ENCODE measurements at regions not wholly inside any gene's neighbourhood (a gene's known extent, or its start where the extent isn't known, plus 50 kb on each side); places are given as distances from the start of the nearest gene placed in this dataset.

DNA sequence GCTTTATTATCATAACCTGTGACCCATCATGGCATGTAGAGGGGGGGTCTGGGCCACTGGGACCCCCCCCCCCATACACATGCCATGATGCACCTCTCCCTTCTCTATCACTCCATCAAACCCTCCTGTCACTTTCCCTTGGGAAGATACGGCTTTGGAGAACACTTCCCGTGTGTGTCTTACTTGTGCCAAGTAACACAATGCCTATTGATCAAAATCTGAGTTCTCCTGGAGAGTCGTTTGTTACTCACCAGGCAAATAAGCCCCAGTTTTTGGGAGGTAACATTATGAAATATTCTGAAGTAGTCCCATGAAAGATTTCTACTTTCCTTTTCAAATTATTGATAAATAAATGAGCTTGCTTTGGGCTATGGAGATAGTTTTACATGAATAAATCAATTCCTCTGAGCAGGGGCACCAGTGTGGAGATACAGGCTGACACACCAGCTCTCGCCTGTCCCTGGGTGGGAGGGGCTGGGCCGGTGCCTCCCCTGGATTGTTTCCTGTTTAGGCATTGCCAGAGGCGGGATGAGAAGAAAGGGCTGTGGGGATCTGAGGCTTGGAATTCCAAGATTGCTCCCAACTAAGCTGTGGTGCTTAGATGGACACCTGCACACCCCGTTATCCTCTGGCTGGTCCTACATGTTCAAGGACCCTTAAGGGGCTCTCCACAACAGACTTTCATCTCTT, 63.2 kb upstream of the WWC2 start:
- H3K9me3 ChIP-seq (replicated peaks; ENCODE audit: control insufficient read depth, insufficient read depth, low read depth, low read length): no peaks in the 10 kb centered on the region
- in situ Hi-C loops (cut with MboI): no loop called here
- H3K9ac ChIP-seq (ENCODE audit: insufficient read depth in 1 of 2, low read depth in 2 of 2, low read length in 2 of 2): peak overlapping the region in 1 of 2 experiments; percentile 26; a peak in 1 of 4 replicates
- TF ChIP-seq, protein P1, sequence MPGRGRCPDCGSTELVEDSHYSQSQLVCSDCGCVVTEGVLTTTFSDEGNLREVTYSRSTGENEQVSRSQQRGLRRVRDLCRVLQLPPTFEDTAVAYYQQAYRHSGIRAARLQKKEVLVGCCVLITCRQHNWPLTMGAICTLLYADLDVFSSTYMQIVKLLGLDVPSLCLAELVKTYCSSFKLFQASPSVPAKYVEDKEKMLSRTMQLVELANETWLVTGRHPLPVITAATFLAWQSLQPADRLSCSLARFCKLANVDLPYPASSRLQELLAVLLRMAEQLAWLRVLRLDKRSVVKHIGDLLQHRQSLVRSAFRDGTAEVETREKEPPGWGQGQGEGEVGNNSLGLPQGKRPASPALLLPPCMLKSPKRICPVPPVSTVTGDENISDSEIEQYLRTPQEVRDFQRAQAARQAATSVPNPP (IDR thresholded peaks at IDR 0.05; ENCODE audit: borderline replicate concordance, insufficient read depth, insufficient read length): no peak
- TF ChIP-seq MTA2 (IDR thresholded peaks at IDR 0.05; ENCODE audit: low read depth): no peak
- no peak for TF ChIP-seq FOSL1 (tag; conservative IDR thresholded peaks at IDR 0.05)
- TF ChIP-seq SMAD3 (CRISPR knock-in tag; conservative IDR thresholded peaks at IDR 0.05): no peak
- no peak for TF ChIP-seq ZNF277 (CRISPR knock-in tag; IDR thresholded peaks at IDR 0.05; ENCODE audit: borderline replicate concordance)
- no peaks in the 10 kb centered on the region for H3K27me3 ChIP-seq (ENCODE audit: control insufficient read depth in 2 of 2, insufficient read depth in 2 of 2, low read length in 2 of 2)
- no TSS peak for BruUV-seq (replicated peaks)
- ATAC-seq (no peak), DNase-seq (ENCODE audit: extremely low read depth in 1 of 4, low spot score in 3 of 4) (no peak), FAIRE-seq (no peak)
- H3K9me1 ChIP-seq (ENCODE audit: control insufficient read depth, insufficient read depth, low read length): no peaks in the 10 kb centered on the region
- no peak overlapping the region for H3K4me3 ChIP-seq
- no peaks in the 10 kb centered on the region for H3K36me3 ChIP-seq (ENCODE audit: control insufficient read depth, insufficient read depth, low read length)
- ChIA-PET POLR2A (no interaction called here), CTCF (ENCODE audit: low intra/inter-chr PET ratio) (no interaction called here)
- H2AFZ ChIP-seq (ENCODE audit: low read depth, low read length): peak overlapping the region; percentile 42; the same call in 1 of the 2 replicates
- intact Hi-C loops (cut with micrococcal nuclease): no loop called here
- H3K4me2 ChIP-seq (ENCODE audit: insufficient read depth, low read length): no peak overlapping the region
- no peak overlapping the region for H3K27ac ChIP-seq (ENCODE audit: extremely low read depth, low read depth, low read length)
- no peaks in the 10 kb centered on the region for H3K79me2 ChIP-seq (ENCODE audit: control insufficient read depth, insufficient read depth, low read length)
- WGBS (ENCODE audit: insufficient coverage, low coverage, missing lambda C conversion rate): 6% methylated on average over 6 of the region's 7 CpGs
- peaks cover 0 to 5% of the 10 kb centered on the region in 2 experiments; a peak in 2 of 5 replicates for H3K4me1 ChIP-seq (replicated peaks in 1 of 2; ENCODE audit: control insufficient read depth in 2 of 2, insufficient read depth in 2 of 2, low read length in 2 of 2)
- no peaks in the 10 kb centered on the region for H4K20me1 ChIP-seq (replicated peaks; ENCODE audit: control insufficient read depth, insufficient read depth, low read length)

Measured in K562 (cell line).